ENCODE measurements at regions not wholly inside any gene's neighbourhood (a gene's known extent, or its start where the extent isn't known, plus 50 kb on each side); places are given as distances from the start of the nearest gene placed in this dataset.
"Not testable (repeated sequence)": the region's sequence is repeated elsewhere in the genome, so short reads cannot be mapped to it uniquely, and the experiment has no call there.

GRCh38 chr7:6938284-6938683 is 112.2 kb upstream of the CCZ1B start:
- H3K9me1 ChIP-seq (ENCODE audit: control insufficient read depth, extremely low read depth, insufficient read depth, low read length); H3K9me3 ChIP-seq (ENCODE audit: control insufficient read depth, low read depth, low read length); H3K4me1 ChIP-seq (ENCODE audit: control insufficient read depth, extremely low read depth, insufficient read depth, low read length); FAIRE-seq; H3K4me3 ChIP-seq (ENCODE audit: control insufficient read depth in 2 of 3, extremely low read depth in 1 of 3, insufficient read depth in 2 of 3, low read depth in 1 of 3, low read length in 3 of 3); dilution Hi-C loops (cut with MboI; ENCODE audit: extremely low pct_ligation_motif_present, low sequenced_read_pairs); DNase-seq (ENCODE audit: low read depth, low spot score); H3K27me3 ChIP-seq (ENCODE audit: control insufficient read depth, extremely low read depth, insufficient read depth, low read length); H3K4me2 ChIP-seq (ENCODE audit: control insufficient read depth, extremely low read depth, insufficient read depth, low read depth, low read length); H3K36me3 ChIP-seq (ENCODE audit: control insufficient read depth in 2 of 2, extremely low read depth in 1 of 2, insufficient read depth in 2 of 2, low read length in 2 of 2); H3K79me2 ChIP-seq (ENCODE audit: control insufficient read depth, insufficient read depth, low read length); H4K20me1 ChIP-seq (ENCODE audit: control insufficient read depth, extremely low read depth, insufficient read depth, low read length); H2AFZ ChIP-seq (ENCODE audit: control insufficient read depth, low read length); H3K9ac ChIP-seq (ENCODE audit: control insufficient read depth, extremely low read depth, insufficient read depth, low read length); H3K27ac ChIP-seq (ENCODE audit: control insufficient read depth, insufficient read depth, low read length): not testable (repeated sequence)
- TF ChIP-seq CTCF (optimal IDR thresholded peaks at IDR 0.05 in 1 of 3, IDR thresholded peaks at IDR 0.05 in 1 of 3, conservative IDR thresholded peaks at IDR 0.05 in 1 of 3; ENCODE audit: extremely low read depth in 1 of 3, insufficient read depth in 2 of 3, low read length in 3 of 3), result peak in 1 of 3 experiments; percentile 32

GRCh38 chr7:6939126-6939525 is 113.1 kb upstream of the CCZ1B start:
- H2AFZ ChIP-seq (ENCODE audit: control insufficient read depth, low read length); H3K36me3 ChIP-seq (ENCODE audit: control insufficient read depth in 2 of 2, extremely low read depth in 1 of 2, insufficient read depth in 2 of 2, low read length in 2 of 2); H3K27me3 ChIP-seq (ENCODE audit: control insufficient read depth, extremely low read depth, insufficient read depth, low read length); H3K9me1 ChIP-seq (ENCODE audit: control insufficient read depth, extremely low read depth, insufficient read depth, low read length); H3K79me2 ChIP-seq (ENCODE audit: control insufficient read depth, insufficient read depth, low read length); H3K27ac ChIP-seq (ENCODE audit: control insufficient read depth, insufficient read depth, low read length); H4K20me1 ChIP-seq (ENCODE audit: control insufficient read depth, extremely low read depth, insufficient read depth, low read length); H3K4me1 ChIP-seq (ENCODE audit: control insufficient read depth, extremely low read depth, insufficient read depth, low read length); DNase-seq (ENCODE audit: low read depth, low spot score); H3K4me2 ChIP-seq (ENCODE audit: control insufficient read depth, extremely low read depth, insufficient read depth, low read depth, low read length); dilution Hi-C loops (cut with MboI; ENCODE audit: extremely low pct_ligation_motif_present, low sequenced_read_pairs); H3K9ac ChIP-seq (ENCODE audit: control insufficient read depth, extremely low read depth, insufficient read depth, low read length); FAIRE-seq; H3K9me3 ChIP-seq (ENCODE audit: control insufficient read depth, low read depth, low read length); H3K4me3 ChIP-seq (ENCODE audit: control insufficient read depth in 2 of 3, extremely low read depth in 1 of 3, insufficient read depth in 2 of 3, low read depth in 1 of 3, low read length in 3 of 3): not testable (repeated sequence)

- DNase-seq (ENCODE audit: low read depth, low spot score); H3K9ac ChIP-seq (ENCODE audit: control insufficient read depth, extremely low read depth, insufficient read depth, low read length); H3K9me1 ChIP-seq (ENCODE audit: control insufficient read depth, extremely low read depth, insufficient read depth, low read length); FAIRE-seq; H3K27ac ChIP-seq (ENCODE audit: control insufficient read depth, insufficient read depth, low read length); H3K79me2 ChIP-seq (ENCODE audit: control insufficient read depth, insufficient read depth, low read length); H3K9me3 ChIP-seq (ENCODE audit: control insufficient read depth, low read depth, low read length); H3K36me3 ChIP-seq (ENCODE audit: control insufficient read depth in 2 of 2, extremely low read depth in 1 of 2, insufficient read depth in 2 of 2, low read length in 2 of 2); dilution Hi-C loops (cut with MboI; ENCODE audit: extremely low pct_ligation_motif_present, low sequenced_read_pairs); H3K4me1 ChIP-seq (ENCODE audit: control insufficient read depth, extremely low read depth, insufficient read depth, low read length); H4K20me1 ChIP-seq (ENCODE audit: control insufficient read depth, extremely low read depth, insufficient read depth, low read length); H3K4me3 ChIP-seq (ENCODE audit: control insufficient read depth in 2 of 3, extremely low read depth in 1 of 3, insufficient read depth in 2 of 3, low read depth in 1 of 3, low read length in 3 of 3); H3K4me2 ChIP-seq (ENCODE audit: control insufficient read depth, extremely low read depth, insufficient read depth, low read depth, low read length); H3K27me3 ChIP-seq (ENCODE audit: control insufficient read depth, extremely low read depth, insufficient read depth, low read length); H2AFZ ChIP-seq (ENCODE audit: control insufficient read depth, low read length): not testable (repeated sequence)
Observed at GRCh38 chr7:6939896-6940295, 113.8 kb upstream of the CCZ1B start.

- dilution Hi-C loops (cut with MboI; ENCODE audit: extremely low pct_ligation_motif_present, low sequenced_read_pairs); H3K9me3 ChIP-seq (ENCODE audit: control insufficient read depth, low read depth, low read length); H3K9ac ChIP-seq (ENCODE audit: control insufficient read depth, extremely low read depth, insufficient read depth, low read length); H3K79me2 ChIP-seq (ENCODE audit: control insufficient read depth, insufficient read depth, low read length); DNase-seq (ENCODE audit: low read depth, low spot score); H3K9me1 ChIP-seq (ENCODE audit: control insufficient read depth, extremely low read depth, insufficient read depth, low read length); H2AFZ ChIP-seq (ENCODE audit: control insufficient read depth, low read length); H3K27me3 ChIP-seq (ENCODE audit: control insufficient read depth, extremely low read depth, insufficient read depth, low read length); H3K4me1 ChIP-seq (ENCODE audit: control insufficient read depth, extremely low read depth, insufficient read depth, low read length); H4K20me1 ChIP-seq (ENCODE audit: control insufficient read depth, extremely low read depth, insufficient read depth, low read length); H3K27ac ChIP-seq (ENCODE audit: control insufficient read depth, insufficient read depth, low read length); H3K4me2 ChIP-seq (ENCODE audit: control insufficient read depth, extremely low read depth, insufficient read depth, low read depth, low read length); FAIRE-seq; H3K4me3 ChIP-seq (ENCODE audit: control insufficient read depth in 2 of 3, extremely low read depth in 1 of 3, insufficient read depth in 2 of 3, low read depth in 1 of 3, low read length in 3 of 3); H3K36me3 ChIP-seq (ENCODE audit: control insufficient read depth in 2 of 2, extremely low read depth in 1 of 2, insufficient read depth in 2 of 2, low read length in 2 of 2): not testable (repeated sequence)
Observed at GRCh38 chr7:6946873-6947272, 120.8 kb upstream of the CCZ1B start.

- H3K4me3 ChIP-seq (ENCODE audit: control insufficient read depth in 2 of 3, extremely low read depth in 1 of 3, insufficient read depth in 2 of 3, low read depth in 1 of 3, low read length in 3 of 3); H2AFZ ChIP-seq (ENCODE audit: control insufficient read depth, low read length); DNase-seq (ENCODE audit: low read depth, low spot score); H3K4me1 ChIP-seq (ENCODE audit: control insufficient read depth, extremely low read depth, insufficient read depth, low read length); H3K9ac ChIP-seq (ENCODE audit: control insufficient read depth, extremely low read depth, insufficient read depth, low read length); dilution Hi-C loops (cut with MboI; ENCODE audit: extremely low pct_ligation_motif_present, low sequenced_read_pairs); H3K27ac ChIP-seq (ENCODE audit: control insufficient read depth, insufficient read depth, low read length); H3K27me3 ChIP-seq (ENCODE audit: control insufficient read depth, extremely low read depth, insufficient read depth, low read length); H3K9me3 ChIP-seq (ENCODE audit: control insufficient read depth, low read depth, low read length); H3K79me2 ChIP-seq (ENCODE audit: control insufficient read depth, insufficient read depth, low read length); H4K20me1 ChIP-seq (ENCODE audit: control insufficient read depth, extremely low read depth, insufficient read depth, low read length); FAIRE-seq; H3K36me3 ChIP-seq (ENCODE audit: control insufficient read depth in 2 of 2, extremely low read depth in 1 of 2, insufficient read depth in 2 of 2, low read length in 2 of 2); H3K9me1 ChIP-seq (ENCODE audit: control insufficient read depth, extremely low read depth, insufficient read depth, low read length): not testable (repeated sequence)
- peak overlapping the region; percentile 51 for H3K4me2 ChIP-seq (ENCODE audit: control insufficient read depth, extremely low read depth, insufficient read depth, low read depth, low read length)
Observed at GRCh38 chr7:6950231-6950630, 124.2 kb upstream of the CCZ1B start.
